T-helper 1 cell treated with Interleukin-12 subunit alpha and Interleukin-12 subunit beta and Interleukin-4 antibody, amounts not matched to agents 30 ng/mL and 1 ng/mL, for 36 hours (primary cell): ENCODE measurements at regions not wholly inside any gene's neighbourhood (a gene's known extent, or its start where the extent isn't known, plus 50 kb on each side); places are given as distances from the start of the nearest gene placed in this dataset.
"Not testable (repeated sequence)": the region's sequence is repeated elsewhere in the genome, so short reads cannot be mapped to it uniquely, and the experiment has no call there.

ENCODE experiments used
- intact Hi-C: fragments of 100-400 bp; cut with micrococcal nuclease; formaldehyde crosslinking; loops from one replicate; pipeline ENCODE4 v1.15.1; 2024

- intact Hi-C loops = no loop called here
These were observed 492.3 kb downstream of the XIRP2 start for GRCh38 chr2:167380555-167380954.

DNA sequence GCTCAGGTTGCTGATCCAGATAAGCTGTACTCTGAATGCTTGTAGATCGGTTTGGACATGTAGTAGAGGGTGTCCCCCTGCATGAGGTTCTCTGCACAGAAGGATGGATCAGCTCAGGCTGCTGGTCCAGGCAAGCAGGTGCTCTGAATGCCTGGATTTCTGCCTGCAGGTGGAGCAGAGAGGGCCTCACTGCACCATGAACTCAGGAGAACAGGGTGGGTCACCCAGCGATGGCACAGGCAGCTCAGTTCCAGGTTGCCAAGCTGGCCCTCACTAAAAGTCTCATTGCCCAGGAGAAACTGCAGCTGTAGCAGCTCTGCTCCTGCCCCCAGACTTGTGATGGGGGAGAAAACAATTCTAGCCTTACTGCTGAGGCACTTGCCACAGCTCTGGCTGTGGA, 491.8 kb downstream of the XIRP2 start:
- intact Hi-C loops = no loop called here

GRCh38 chr2:167369083-167369482, 480.8 kb downstream of the XIRP2 start:
- intact Hi-C loops = no loop called here

DNA sequence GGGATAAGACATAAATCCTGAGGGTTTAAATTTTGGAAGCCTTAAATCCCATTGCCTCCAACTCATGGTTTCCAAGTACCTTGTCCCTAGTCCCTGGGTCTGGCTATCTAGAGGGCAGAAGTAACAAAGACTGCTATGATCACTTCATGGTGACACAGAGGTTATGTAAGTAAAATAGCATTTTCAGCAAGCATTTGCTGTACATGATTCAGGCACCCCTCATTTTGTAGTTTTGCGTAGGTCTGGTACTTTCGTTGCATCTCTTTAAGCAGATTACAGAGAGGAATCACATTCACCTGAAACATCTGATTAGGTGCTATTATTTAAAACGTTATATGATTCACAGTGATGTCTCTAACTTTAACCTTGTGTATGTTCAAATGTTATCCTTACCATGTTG, 480.1 kb downstream of the XIRP2 start:
- intact Hi-C loops = no loop called here

- intact Hi-C loops = no loop called here
These were observed 476.9 kb downstream of the XIRP2 start for GRCh38 chr2:167365216-167365615.

DNA sequence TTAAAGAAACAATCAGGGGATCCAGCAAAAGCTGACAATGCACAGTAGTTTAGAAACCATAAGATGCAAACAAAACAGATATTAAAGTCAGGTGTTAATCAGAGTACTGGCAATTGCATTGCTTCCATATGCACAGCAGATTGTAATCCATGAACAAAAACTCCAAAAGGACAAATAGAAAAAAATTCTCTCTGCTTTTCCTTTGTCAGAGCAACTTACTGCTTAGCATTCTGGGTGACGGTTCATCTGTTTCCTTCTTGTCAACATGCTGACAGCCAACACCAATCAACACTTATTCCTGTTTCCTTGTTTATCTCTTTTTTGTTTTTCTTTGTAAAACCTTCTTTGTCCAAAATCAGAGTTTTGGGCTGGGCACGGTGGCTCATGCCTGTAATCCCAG, 473.1 kb downstream of the XIRP2 start:
- intact Hi-C loops = no loop called here

GRCh38 chr2:167355821-167356220, 467.5 kb downstream of the XIRP2 start:
- intact Hi-C loops = no loop called here

DNA sequence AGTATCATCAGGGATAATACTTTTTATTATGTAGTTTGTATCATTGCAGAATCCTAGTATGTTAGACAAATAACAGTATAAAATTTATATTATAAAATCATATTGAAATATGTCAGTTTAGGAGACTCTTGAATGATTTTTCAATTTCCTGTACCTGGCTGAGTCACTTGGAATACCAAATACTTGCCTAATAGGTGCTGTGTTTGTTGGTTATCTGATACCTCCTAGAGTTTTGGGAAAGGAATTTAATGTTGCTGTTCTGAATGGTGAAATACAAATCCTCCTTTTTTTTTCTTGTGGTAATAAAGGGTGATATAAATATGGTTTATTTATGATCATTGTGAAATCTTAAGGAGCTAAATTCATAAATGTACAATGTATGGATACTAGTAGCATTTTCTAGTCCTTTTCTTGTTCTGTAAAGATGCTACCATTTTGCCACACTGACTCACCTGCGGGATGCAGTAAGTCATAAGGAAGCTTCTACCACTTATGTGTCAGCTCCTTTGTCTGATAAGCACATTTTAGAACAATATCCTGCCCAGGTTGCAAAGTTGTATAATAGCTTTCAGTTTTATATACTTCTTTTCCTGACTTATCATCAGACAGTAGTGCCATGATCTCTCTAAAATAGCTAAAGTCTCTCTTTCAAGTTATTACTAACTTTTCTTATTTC, 465.5 kb downstream of the XIRP2 start:
- intact Hi-C loops = no loop called here

- intact Hi-C loops = no loop called here
These were observed 457.3 kb downstream of the XIRP2 start for GRCh38 chr2:167345559-167345958.

GRCh38 chr2:167342769-167343168, 454.5 kb downstream of the XIRP2 start:
- intact Hi-C loops = no loop called here

DNA sequence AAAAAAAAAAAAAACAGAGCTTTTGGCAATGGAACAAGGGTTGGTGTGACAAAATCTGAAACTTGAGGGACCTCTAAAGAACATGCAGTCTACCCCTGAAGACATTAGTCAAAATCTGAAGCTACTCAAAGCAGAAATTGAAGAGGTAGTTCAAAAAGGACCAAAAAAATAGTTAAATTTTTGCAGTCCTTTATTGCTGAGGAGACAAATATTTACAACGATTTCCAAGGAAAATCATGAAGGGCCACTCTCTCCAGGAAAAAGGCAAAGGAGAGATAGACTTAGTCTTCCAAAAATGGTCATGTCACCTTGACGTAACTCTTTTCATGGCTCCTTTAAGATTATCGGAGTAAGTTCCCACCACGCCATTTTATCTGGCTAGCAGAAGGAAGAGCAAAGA, 452.0 kb downstream of the XIRP2 start:
- intact Hi-C loops = no loop called here

DNA sequence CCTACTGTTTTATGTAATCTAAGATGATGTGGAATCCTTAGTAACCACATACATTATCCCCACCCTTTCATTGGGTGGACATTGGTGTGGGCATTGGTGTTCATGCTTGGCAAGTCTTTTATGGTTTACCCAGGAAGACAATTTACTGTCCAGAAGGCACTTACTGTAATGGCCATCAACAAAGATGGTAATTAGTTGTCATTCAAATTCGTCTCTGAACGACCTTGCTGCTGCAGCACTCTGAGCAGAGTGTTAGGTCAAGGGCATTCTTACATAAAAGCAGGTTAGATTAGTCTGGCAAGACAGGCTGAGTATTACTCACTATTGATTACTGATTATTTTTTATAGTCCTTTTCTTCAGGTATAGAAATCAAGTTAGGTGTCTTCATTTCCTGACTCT, 447.9 kb downstream of the XIRP2 start:
- intact Hi-C loops = no loop called here

DNA sequence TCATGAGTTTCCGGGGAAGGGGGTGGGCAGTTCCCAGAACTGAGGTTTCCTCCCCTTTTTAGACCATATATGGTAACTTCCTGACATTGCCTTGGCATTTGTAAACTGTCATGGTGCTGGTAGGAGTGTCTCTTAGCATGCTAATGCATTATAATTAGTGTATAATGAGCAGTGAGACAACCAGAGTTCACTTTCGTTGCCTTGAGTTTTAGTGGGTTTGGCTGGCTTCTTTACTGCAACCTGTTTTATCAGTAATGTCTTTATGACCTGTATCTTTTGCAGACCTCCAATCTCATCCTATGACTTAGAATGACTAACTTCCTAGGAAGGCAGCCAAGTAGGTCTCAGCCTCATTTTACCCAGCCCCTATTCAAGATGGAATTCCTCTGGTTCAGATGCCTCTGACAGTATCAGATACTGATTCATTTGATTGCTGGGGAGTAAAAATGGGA, 447.3 kb downstream of the XIRP2 start:
- intact Hi-C loops = no loop called here

DNA sequence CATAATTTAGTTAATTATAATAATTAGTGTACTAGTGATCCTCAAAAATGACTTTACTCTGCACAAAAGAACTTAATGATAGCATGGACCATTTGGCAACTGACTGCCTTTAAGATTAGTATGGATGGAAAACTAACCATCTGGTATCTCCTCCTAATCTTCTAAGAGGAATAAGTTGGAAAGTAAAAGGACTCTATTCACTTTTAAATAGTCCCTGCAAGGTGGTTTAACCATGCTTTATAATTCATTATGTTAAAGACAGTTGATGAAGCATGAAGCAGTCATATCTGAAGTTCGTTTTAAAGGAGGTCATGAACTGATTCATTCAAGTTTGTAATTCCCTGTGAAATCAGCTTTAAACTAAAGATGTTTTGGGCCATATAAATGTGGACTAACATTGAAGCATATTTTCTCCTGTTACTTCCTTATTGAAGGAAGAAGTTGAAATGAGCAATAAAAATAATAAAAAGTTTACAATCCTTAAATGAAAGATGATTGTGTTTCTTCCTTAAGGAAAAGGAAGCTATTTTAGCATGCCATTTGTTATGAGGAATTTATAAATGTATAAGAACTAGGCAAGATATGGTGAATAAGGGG, 446.0 kb downstream of the XIRP2 start:
- intact Hi-C loops = no loop called here

DNA sequence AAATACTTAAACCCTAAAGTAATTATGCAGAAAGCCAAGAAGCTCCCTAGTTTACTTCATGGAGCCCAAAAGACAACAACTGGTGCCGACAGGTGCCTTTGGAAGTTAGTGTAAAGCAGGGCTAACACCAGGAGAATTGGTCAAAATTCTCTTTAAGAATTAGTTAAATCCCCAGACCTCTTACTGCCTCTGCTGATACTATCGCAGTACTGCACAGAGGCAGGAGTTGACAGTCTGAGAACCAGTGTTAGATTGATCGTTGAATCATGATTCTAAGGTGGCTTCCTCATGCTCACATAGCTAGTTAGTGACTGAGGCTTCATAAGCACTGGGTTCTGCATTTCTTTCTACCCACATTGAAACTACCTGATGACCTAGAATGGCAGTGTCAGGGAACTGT, 445.0 kb downstream of the XIRP2 start:
- intact Hi-C loops = no loop called here

- intact Hi-C loops = no loop called here
These were observed 444.1 kb downstream of the XIRP2 start for GRCh38 chr2:167332358-167332757.

DNA sequence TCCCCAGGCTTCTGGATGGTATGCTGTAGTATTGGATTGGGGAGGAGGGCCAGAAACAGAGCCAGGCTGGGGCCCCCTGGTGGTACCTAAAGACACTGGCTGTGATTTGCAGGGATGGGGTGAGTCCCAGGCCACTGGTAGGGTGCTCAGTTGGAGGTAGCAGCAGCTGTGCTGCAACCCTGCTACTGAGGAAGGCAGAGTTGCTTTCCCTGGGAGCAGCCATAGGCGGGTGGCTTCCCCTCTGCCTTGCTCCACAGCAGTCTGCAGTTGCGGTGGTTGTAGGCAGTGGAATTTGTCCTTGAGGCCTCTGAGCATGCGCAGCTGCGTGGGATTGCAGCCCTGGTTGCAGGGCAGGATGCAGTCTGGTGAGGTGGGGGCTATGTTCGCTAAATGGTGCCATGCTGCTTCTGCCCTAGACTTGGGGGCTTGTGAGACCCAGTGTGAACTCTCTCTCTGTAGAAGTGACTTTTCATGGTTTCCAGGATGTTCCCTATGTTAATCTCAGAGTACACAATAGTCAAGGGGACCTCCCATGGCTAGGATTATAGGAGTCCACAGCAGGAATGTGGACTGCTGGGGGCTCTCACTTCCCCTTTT, 443.5 kb downstream of the XIRP2 start:
- intact Hi-C loops = no loop called here

GRCh38 chr2:167328808-167329207, 440.5 kb downstream of the XIRP2 start:
- intact Hi-C loops = not testable (repeated sequence)

DNA sequence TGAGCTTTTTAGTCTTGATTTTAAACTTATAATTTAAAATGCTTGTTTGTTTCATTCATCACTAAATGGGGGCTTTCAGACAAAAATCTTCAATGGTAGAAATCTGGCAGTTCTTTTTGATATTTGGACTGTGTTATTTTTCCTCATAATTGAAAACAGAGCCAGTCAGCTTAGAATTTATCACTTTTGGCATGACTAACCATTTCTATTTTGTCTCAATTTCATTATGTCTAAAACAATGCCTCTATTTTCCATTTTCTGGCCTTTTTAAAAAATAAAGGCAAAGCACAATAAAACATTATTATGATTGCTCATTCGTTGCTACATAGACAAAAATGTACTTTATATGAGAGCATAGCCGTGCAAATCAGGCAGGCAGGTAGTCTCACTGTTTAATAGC, 434.5 kb downstream of the XIRP2 start:
- intact Hi-C loops = no loop called here

DNA sequence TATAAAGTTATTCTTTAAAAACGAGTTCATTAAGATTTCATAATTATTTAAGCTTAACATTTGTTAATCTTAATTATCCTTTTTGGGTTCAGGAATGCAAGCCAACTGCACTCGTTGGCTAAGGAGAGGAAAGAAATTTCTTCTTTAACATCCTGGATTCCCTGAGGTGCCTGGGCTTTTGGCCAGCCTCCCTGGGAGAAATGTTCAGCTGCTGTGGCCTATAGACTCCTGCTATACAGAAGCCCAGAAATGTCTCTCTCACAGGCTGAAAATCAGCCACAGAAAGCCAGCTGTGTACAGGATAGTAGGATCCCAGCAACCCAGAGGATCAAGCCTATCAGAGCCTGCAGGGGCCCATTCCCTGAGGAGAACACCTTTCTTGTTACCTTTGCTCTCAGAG, 430.3 kb downstream of the XIRP2 start:
- intact Hi-C loops = no loop called here

DNA sequence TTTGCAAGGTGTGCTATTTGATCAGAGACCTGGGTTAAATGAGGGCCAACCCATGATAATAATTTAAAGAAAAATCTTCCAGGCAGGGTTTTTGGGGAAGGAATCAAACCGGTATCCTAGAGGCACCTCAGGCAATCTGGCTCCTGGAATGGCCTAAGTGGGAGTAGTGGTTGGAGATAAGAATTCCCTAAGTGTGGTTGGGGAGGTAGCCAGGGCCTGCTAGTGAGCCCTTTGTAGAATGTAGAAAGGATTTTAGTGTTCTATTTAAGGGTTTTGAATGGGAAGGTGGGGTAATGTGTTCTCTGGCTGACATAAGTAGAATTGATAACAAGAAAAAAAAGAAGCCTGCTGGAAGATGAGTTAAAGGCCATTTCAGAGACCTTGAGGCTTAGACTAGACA, 422.2 kb downstream of the XIRP2 start:
- intact Hi-C loops = no loop called here
